SHP77 treated with DMSO at 0.1 percent for 48 hours (cell line): ENCODE measurements at regions not wholly inside any gene's neighbourhood (a gene's known extent, or its start where the extent isn't known, plus 50 kb on each side); places are given as distances from the start of the nearest gene placed in this dataset.

Source experiments
- DNase-seq: peaks from one replicate; lab custom pipeline; 2025; lab: John Stamatoyannopoulos, UW

DNA sequence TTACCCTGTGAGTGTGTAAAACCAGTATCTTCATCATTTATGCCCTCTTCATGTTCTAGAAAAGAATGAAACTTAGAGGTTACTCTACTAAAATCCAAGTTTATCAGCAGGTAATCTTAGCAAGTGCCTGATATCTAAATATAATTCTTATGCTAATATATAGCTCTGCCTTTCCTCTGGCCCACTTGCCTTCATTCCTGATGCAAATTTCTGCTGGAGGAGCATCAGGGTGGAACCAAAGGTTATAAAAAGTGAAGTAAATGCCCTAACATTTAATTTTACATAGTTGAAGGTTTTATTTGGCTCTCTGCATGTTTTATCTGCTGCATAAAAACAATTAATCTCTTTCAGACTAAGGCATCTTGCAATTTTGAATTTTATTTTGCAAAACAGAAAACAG, 936.2 kb downstream of the ROBO2 start:
- no peak for DNase-seq

DNA sequence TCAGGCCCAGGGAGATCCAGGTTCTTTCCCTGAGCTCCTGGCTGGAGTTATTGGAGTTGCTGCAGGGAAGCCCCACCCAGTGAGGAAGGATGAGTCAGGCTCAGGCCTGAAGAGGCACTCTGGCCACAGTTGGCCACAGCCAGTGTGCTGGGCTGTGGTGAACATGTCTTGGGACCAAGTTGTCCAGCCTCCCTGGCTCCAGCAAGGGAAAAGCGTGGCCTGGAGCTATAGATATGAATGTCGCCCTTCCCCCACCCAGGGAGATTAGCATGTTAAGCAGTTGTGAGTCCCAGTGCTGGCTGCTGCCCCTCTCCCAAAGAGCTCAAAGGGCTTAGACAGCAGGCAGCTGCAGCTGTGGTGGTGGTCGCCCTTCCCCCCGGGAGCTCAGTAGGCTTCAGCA, 963.2 kb downstream of the ROBO2 start:
- no peak for DNase-seq

DNA sequence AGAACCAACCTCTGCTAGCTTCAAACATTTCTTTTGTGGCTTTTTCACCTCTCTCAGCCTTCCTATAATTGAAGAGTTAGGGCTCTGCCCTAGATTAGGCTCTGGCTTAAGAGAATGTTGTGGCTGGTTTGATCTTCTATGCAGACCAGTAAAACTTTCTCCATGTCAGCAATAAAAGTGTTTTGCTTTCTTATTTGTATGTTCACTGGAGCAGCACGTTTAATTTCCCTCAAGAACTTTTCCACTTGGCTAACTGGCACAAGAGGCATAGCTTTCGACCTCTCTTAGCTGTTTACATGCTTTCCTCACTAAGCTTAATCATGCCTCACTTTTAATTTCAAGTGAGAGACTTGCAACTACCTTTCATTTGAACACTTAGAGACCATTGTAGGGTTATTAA, 964.7 kb downstream of the ROBO2 start:
- DNase-seq: no peak

DNA sequence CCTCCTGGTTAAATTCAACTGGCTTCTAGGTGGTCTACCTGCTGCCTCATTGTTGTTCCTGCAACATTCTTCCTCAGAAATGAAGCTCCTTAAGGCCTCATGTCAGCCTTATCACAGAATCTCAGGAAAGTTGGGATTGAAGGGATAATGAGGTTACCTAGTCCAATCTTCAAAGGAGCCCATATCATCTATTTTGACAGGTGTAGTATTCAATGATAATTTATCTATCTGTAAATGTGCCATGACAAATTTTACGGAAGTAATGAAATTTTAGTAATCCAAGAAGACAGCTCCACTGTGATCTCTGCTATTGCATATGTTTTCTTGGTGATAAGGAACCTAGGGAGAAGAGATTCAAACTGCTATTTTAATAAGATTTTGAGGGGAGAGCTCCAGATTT, 973.8 kb downstream of the ROBO2 start:
- DNase-seq: no peak

DNA sequence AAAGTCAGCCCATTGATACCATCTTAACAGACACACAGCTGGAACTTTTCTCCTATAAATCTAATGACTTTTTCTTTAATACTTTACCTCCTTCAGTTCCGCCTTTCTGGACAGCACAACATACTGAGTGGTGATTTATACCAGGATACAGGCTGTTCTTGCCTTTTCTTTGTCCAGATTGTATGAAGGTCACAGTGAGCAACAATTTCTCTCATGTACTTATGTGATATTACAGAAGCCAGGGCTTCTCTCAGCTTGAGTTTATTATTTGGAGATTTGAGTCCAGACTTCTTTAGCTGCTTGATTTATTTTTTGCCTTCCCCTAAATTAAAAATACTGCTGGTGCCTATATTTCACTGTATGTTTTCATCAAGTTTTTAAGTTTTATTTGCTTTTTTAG, 976.0 kb downstream of the ROBO2 start:
- no peak for DNase-seq

DNA sequence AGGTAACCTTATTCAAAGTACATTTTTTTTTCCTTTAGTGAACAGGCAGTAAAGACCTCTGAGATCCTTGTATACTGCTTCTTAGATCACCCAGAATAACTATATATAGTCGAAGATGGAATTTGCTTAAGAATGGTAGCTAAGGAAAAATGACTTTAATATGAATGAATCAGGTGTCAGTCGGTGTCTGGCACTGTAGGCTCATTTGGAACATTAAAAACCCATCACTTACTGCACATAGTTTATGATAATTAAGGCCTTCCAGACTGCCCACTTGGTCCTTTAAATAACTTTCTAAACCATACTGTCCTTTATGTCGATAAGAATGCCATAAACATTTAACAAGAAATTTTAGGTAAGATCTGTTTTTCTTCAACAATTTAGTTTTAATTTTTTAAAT, 981.8 kb downstream of the ROBO2 start:
- DNase-seq: no peak

DNA sequence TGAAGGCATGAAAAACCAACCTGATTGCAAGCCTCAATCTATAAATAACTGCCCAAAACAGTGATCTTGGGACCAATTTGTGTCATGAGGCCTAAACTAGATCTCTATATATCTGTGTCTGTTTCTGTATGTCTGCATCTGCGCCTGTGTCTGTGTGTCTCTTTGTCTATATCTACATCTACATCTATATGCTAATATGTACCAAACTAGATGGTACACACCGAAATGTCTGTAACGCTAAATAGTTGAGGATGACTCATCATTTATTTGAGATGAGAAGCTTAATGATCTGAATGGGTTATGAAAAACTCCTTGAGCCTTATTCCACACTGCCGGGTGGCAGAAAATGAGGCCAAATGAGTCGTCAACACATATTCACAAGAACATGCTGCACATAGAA, 982.3 kb downstream of the ROBO2 start:
- DNase-seq: no peak

DNA sequence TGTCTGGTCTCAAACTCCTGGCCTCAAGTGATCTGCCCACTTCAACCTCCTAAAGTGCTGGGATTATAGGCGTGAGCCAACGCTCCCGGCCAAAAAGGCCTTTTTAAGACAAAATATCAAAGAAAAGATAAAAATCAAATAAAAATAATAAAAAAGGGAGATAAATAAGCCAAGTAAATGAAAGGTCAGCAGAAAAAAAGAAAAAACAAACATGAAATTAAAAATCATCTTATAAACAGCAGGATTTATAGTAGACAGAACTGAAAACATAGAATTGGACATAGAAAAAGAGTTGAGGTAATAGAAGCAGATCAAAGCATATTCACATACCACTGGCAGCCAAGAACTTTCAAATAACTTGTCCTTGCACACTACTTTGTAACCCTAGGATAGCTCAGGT, 983.4 kb downstream of the ROBO2 start:
- DNase-seq: no peak

DNA sequence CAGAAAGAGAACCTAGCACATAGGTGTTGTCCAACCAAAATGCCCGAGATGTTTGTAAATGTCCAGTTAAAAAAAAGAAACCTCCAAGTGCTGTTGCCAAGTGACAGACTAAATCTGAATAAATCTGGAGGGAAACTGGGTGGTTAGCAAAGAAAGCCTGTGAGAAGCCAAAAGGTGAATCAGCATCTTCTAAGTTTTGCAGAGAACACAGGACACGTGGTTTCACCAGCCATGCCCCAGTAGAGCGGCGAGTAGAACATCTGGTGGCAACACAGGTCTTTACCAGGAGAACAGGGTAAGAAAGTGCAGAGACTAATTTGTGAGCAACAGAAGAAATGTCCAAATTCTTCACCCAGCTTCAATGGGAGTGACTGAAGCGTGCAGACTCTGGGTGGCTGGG, 986.0 kb downstream of the ROBO2 start:
- DNase-seq: no peak

DNA sequence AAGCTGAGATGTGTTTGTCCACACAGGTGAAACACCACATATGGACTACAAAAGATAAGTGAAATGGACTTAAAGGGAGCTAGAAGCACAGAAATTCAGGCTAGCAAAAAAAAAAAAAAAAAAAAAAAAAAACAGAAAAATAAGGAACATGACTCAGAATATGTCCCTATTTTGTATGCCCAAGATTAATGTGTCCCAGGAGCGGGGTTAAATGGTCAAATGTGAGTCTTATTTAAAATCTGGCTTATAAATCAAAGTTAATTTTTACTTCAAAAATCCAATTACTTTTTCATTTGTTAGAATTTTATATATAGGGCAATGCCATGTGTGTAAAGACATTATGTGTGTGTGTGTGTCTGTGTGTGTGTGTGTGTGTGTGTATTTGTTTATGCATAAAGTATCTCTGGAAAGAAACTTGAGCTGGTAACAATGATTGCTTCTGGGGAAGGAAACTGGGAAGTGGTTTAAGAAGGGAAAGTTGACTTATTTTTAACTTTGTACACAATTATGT, 986.5 kb downstream of the ROBO2 start:
- no peak for DNase-seq

DNA sequence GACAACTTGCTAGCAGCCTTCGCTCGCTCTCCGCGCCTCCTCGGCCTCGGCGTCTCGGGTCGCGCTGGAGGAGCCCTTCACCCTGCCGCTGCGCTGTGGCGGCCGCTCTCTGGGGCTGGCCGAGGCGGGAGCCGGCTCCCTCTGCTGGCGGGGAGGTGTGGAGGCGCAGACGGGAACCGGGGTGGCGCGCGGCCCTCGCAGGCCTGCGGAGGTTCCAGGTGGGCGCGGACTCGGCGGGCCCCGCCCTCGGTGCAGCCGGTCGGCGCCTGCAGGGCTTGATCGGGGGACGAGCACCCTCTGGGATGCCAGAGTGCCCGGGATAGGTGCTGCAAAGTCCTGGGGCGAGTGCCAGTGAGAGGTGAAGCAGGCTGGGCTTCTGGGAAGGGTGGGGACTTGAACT, 989.9 kb downstream of the ROBO2 start:
- DNase-seq: no peak

DNA sequence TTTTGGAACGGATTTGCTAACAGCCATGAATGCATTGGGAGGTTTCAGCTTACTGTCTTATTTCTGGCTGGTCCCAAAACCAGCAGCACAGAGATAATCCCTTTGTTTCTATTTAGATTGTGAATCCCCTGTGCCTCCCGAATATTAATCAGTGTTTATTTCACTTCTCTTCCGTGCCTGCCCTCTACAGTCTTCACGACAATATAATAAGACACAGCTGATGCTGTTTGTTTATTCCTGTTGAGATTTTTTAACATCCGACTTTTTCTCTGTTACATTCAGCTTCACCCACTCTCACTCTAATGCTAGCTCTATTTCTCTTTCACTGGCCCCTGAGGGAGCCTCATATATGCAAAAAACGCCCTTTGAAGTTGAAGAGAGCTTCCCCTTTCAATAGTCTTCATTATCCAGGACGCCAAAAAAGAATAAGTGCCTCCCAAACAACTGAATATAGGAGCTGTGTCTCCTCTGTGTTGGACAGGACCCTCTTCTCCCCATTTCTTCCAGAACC, 995.3 kb downstream of the ROBO2 start:
- no peak for DNase-seq

DNA sequence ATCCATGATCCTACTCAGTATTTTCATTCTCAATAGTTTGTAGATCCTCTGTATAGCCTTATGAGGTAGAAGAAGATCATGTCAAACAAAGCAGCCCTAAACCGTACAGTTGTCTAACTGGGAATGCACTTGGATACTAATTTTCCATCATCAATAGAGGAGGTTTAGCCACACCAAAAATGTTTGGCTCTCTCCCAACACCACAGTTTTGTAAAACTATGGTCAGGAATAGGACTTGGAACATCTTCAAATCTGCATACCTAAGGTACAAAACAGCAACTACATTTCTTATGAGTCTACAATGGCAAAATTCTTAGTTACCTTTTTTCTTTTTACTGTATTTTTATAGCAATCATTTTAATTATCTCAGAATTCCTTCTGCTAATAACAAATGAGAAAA, 1001.6 kb downstream of the ROBO2 start:
- DNase-seq: no peak

DNA sequence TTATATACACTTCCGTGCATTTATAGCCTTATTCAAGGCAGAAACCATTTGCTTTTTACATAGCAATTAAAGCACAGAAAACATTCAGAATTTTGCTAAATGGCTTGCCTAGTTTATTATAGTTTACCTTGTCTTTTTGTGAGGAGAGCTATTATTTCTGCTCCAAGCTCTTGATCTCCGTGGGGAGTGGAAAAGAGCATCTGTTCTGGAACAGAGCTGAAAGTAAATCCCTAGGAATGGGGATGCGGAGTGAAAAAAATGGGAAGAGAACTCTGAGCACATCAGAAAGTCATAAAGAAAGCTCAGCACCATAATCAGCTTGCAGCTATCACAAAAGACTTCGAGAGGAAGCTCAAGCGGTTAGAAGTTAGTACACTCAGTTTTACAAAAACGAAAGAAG, 1006.7 kb downstream of the ROBO2 start:
- DNase-seq: no peak

DNA sequence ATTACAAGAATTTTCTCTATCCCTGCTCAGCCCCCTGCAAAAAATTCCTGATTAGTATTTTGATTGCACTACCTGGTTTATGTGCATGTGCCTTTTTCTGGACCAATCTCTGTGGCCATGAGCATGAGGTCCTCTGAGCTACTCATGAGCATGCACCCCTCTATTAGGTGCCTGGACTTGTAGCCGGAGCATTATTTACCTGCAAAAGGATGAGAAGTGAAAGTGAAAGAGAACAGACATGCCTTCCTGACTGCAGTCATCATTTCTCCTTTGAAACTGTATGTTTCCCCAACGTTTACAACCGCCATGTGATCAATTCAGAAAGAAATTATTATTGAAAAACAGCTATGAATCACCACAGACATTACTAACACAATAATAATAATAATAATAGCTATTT, 1008.8 kb downstream of the ROBO2 start:
- no peak for DNase-seq

DNA sequence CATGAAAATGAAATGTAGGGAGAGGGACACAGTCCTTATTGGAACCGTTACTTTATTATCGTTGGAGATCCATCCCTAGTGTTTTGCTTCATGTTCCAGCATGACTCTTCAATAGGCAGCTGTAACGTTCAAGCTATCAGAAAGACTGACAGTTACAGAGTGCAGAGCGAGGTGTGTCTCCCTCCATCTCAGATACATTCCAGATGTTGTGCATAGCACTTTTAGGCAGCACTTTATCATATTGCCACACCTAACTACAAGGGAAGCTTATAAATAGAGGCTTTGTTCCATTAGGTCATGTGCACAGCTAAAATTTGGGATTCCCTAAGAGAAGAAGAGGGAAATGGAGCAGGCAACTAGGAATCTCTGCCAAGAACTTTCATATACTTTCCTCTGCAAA, 1009.6 kb downstream of the ROBO2 start:
- DNase-seq: no peak

DNA sequence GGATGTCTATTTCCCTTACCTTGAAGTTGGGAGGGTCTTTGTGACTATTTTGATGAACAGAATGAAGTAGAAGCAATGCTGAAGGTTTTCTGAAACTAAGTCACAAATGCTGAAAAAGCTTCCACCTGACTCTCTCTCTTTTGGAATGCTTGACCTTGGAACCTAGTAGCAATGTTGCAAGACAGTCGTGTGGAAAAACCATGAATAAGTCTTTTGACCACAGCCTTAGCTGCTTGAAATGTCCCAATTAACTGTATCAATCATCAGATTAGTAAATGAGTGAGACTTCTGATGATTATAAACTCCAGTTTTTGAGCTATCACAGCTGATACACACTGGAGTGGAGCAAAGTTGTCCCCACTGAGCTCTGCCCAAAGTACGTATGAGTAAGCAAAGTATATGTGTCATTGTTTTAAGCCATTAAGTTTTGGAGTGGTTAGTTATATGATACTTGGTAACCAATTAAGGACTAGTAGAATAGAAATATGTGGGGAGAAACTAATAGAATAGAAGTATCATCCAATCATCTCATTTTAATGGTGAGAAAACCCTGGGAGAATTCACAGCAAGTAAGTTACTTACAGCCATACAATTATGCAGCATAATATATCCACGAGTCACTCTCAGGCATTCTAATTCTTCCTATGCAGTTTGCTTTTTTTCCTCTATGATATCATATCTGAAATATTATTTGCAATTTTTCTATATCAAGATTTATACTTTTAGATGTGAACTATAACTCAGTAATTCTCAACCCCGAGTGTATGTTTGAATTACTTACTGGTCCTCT, 1010.6 kb downstream of the ROBO2 start:
- DNase-seq: no peak

DNA sequence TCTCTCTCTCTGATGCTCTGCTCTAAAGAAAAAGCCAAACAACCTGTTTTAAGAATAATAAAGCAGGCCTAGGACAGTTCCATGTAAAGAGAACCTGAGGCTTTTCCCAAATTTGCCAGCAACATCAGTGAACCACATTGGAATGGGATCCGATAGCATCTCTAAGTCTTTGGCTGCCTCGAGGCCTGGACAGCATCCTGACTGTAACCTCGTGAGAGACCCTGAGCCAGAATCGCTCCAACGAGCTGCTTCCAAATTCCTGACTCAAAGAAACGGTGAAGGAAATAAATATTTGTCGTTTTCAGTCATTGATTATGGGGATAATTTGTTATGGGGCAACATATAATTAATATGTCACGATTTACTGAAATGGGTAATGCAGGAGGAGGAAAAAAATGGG, 1012.8 kb downstream of the ROBO2 start:
- no peak for DNase-seq

DNA sequence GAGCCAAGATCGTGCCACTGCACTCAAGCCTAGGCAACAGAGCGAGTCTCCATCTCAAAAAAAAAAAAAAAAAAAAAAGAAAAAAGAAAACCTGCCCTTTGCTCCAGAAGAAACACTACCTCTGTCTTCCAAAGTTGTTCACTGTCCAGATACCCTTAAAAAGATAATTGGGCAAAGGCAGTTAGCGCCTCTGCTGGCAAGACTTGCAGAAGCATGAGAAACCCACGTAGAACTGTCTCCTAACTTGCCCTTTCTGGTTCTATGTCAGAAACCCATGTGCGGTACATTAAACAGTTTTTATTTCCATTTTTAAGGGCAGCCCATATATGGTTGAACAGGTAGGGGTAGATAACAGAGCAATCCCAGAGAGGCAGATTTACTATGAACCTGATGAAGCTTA, 1026.4 kb downstream of the ROBO2 start:
- DNase-seq: no peak

DNA sequence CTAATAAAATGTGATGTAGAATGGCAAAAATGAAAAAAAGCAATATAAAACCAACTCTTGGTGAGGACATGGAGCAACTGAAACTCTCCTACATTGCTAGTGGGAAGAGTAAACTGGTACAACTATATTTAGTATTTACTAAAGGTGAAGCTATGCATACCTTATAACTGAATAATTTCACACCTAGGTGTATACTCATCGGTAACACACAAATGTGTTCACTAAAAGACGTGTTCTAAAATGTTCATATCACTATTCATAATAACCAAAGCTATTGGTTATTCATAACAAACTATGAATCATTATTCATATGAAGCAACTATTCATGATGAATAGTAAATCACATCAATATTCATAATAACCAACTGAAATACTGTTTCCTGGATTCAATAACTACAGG, 1030.3 kb downstream of the ROBO2 start:
- DNase-seq: no peak

DNA sequence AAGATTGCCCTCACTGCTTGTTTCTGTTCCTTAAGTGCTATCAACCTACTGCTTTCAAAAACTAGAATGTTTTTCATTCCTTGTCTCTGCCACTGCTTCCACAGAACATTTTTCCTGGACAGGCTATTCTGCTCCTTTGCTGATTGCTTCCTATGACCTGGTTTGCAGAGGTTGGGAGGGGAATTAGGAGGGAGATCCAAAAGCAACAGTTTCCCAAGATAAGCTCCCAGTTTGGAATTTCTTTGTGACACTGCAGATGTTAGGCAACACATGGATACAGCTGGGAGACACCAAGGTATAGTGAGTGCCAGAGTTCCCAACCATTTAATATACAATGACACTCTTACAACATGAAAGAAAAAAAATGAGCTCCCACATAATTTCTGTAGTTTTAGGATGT, 1036.5 kb downstream of the ROBO2 start:
- DNase-seq: no peak

DNA sequence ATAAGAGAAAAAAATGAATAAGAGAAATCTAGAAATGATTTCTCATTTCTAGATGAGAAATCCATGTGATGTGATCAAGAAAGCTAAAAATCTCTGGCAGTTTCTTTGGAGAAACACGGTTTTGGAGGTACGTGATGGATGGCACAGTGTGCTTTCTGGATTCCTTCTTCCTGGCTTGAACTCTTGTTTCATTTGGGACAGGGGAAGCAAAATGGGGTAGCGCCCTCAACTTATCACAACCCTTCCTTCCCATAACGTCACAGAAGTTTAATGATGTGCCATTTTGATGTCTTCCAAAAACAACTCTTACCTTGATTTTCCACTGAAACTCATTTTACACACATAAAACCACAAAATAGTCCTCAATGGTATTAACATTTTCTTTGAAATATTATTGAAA, 1037.3 kb downstream of the ROBO2 start:
- DNase-seq: no peak

DNA sequence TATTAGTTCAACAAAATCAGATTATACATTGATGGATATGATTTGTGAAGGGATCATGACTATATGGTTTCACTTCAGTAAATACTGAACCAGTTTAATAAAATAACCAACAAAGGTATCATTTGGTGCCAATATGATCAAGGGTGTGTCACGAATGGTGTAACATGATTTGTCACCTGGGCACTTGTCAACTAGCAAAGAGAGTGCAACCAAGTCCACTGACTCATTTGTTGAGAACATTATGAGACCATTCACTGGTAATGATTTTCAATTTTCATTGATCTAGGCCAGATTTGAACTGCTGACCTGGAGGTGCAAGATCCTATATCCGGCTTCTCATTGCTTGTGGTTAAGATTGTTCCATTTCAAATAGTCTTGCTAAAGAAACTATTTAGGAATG, 1037.9 kb downstream of the ROBO2 start:
- DNase-seq: no peak

DNA sequence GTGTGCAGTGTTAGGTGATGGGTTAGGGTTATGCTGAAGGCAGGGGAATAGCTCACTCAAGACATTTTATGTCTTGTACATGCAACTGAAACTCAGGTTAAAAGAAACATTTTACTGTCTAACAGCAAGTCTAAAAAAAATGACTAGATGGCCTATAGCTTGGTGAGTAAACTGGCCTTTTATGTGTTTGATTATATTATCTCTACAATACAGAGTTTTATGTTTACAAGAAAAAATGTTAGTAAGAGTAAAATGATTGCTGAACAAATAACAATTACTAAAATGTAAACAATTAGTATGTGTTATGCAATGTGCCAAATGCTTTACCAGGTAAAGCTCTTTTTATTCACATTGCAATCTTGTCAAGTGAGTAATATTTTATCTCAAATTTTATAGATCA, 1039.6 kb downstream of the ROBO2 start:
- no peak for DNase-seq
